HEK293T (cell line): ENCODE measurements at regions not wholly inside any gene's neighbourhood (a gene's known extent, or its start where the extent isn't known, plus 50 kb on each side); places are given as distances from the start of the nearest gene placed in this dataset.

Experiments
- BHLHE40 ChIP-seq: fragments of 450-650 bp; IDR thresholded peaks from 2 replicates; pipeline ENCODE4 v1.6.1; 2016; ENCODE audit warnings: mild to moderate bottlenecking, moderate library complexity, borderline replicate concordance
- CTBP1 ChIP-seq: fragments of 450-650 bp; IDR thresholded peaks from 2 replicates; pipeline ENCODE4 v1.6.1; 2016; ENCODE audit warnings: borderline replicate concordance
- FOXA1 ChIP-seq: fragments of 450-650 bp; IDR thresholded peaks from 2 replicates; pipeline ENCODE4 v1.6.1; 2016; ENCODE audit warnings: mild to moderate bottlenecking
- HDGF ChIP-seq: fragments of 450-650 bp; IDR thresholded peaks from 2 replicates; pipeline ENCODE4 v1.6.1; 2017; ENCODE audit warnings: antibody characterized with exemption, borderline replicate concordance
- L3MBTL2 ChIP-seq: fragments of 450-650 bp; conservative IDR thresholded peaks from 2 replicates; pipeline ENCODE4 v1.6.1; 2016; ENCODE audit warnings: mild to moderate bottlenecking
- LEF1 ChIP-seq: fragments of 450-650 bp; IDR thresholded peaks from 2 replicates; pipeline ENCODE4 v1.6.1; 2017; ENCODE audit warnings: mild to moderate bottlenecking, borderline replicate concordance
- SP1 ChIP-seq: fragments of 450-650 bp; IDR thresholded peaks from 2 replicates; pipeline ENCODE4 v1.6.1; 2017
- SUZ12 ChIP-seq: fragments of 450-650 bp; IDR thresholded peaks from 2 replicates; pipeline ENCODE4 v1.6.1; 2016; ENCODE audit warnings: mild to moderate bottlenecking
- TARDBP ChIP-seq: fragments of 450-650 bp; IDR thresholded peaks from 2 replicates; pipeline ENCODE4 v1.6.1; 2016
- ZNF384 ChIP-seq: fragments of 450-650 bp; IDR thresholded peaks from 2 replicates; pipeline ENCODE4 v1.6.1; 2016
- TF ChIP-seq, protein P1 (sequence below): fragments of 450-650 bp; IDR thresholded peaks from 2 replicates; pipeline ENCODE4 v1.6.1; 2016

DNA sequence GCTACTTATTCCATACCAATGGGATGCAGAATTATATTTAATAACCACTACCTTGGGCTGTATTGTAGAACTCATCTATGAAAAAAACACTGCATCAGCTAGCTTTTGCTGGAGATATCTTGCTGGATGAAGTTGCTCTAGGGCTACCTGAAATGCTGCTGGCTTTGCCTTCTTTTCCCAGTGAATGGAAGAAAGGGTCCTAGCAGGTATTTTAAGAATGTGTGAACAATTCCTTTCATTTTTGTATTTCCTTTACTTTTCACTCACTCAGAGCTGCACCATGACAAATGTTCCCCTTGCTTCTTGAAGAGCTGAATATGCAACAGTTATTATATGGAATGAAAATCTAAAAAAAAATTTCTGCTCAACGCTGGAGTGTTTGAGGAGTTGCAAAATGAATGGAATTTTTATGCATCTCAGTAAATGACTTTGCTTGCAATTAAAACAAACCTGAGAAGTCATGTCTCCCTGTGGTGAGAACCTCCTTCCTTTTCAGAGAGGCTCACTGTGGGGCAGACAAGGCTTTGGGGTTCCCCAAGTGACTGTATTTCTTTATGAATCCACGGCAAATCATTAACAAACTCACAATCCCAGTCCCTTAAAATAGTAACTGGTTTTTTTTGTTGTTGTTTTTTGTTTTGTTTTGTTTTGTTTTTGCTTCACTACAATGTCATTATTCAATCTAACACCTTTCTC is 566.8 kb upstream of the KIRREL3 start:
- no peak for TF ChIP-seq TARDBP
- TF ChIP-seq CTBP1, result no peak
- no peak for TF ChIP-seq LEF1
- no peak for TF ChIP-seq SUZ12
- no peak for TF ChIP-seq HDGF
- TF ChIP-seq SP1, result no peak
- no peak for TF ChIP-seq BHLHE40
- TF ChIP-seq FOXA1, result no peak
- no peak for TF ChIP-seq ZNF384
- TF ChIP-seq, protein P1, sequence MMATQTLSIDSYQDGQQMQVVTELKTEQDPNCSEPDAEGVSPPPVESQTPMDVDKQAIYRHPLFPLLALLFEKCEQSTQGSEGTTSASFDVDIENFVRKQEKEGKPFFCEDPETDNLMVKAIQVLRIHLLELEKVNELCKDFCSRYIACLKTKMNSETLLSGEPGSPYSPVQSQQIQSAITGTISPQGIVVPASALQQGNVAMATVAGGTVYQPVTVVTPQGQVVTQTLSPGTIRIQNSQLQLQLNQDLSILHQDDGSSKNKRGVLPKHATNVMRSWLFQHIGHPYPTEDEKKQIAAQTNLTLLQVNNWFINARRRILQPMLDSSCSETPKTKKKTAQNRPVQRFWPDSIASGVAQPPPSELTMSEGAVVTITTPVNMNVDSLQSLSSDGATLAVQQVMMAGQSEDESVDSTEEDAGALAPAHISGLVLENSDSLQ, result no peak
- TF ChIP-seq L3MBTL2, result no peak
